Mesenchymal stem cell (in vitro differentiated cells and primary cell): ENCODE measurements at regions not wholly inside any gene's neighbourhood (a gene's known extent, or its start where the extent isn't known, plus 50 kb on each side); places are given as distances from the start of the nearest gene placed in this dataset.

Experiments used
- DNase-seq: peaks from one replicate; pipeline ENCODE4 v3.0.0-alpha.2; 2013
- H2AFZ ChIP-seq: one replicate; pipeline ENCODE4 v1.6.1; 2013; ENCODE audit warnings: low read depth, mild to moderate bottlenecking, control low read depth, inconsistent platforms, low read length, moderate library complexity
- H2AK5ac ChIP-seq: 2 replicates; pipeline ENCODE4 v1.6.1; 2013; ENCODE audit warnings: low read length, moderate library complexity, mild to moderate bottlenecking, inconsistent platforms; ENCODE audit not compliant: severe bottlenecking
- H2BK120ac ChIP-seq: one replicate; pipeline ENCODE4 v1.6.1; 2013; ENCODE audit warnings: low read depth, mild to moderate bottlenecking, inconsistent platforms, low read length, moderate library complexity
- H2BK12ac ChIP-seq, 2 experiments: one replicate each; pipeline ENCODE4 v1.6.1; 2013; ENCODE audit warnings: inconsistent platforms in 2 of 2, low read length in 2 of 2, mild to moderate bottlenecking in 2 of 2, moderate library complexity in 2 of 2, control low read depth in 1 of 2
- H2BK15ac ChIP-seq: one replicate; pipeline ENCODE4 v1.6.1; 2013; ENCODE audit warnings: mild to moderate bottlenecking, low read depth, inconsistent platforms; ENCODE audit not compliant: poor library complexity, severe bottlenecking
- H2BK5ac ChIP-seq: 2 replicates; pipeline ENCODE4 v1.6.1; 2013; ENCODE audit warnings: low read depth, mild to moderate bottlenecking, low read length, control low read depth, inconsistent platforms; ENCODE audit not compliant: poor library complexity, severe bottlenecking
- H3K14ac ChIP-seq, 2 experiments: one replicate each; pipeline ENCODE4 v1.6.1; 2013; ENCODE audit warnings: inconsistent platforms in 2 of 2, low read length in 2 of 2, control low read depth in 1 of 2, mild to moderate bottlenecking in 1 of 2, moderate library complexity in 1 of 2
- H3K18ac ChIP-seq, 2 experiments: one replicate each; pipeline ENCODE4 v1.6.1; 2013; ENCODE audit warnings: inconsistent platforms in 2 of 2, low read length in 2 of 2, control low read depth in 1 of 2, low read depth in 1 of 2, mild to moderate bottlenecking in 1 of 2
- H3K23ac ChIP-seq, 2 experiments: one replicate each; pipeline ENCODE4 v1.6.1; 2013; ENCODE audit warnings: inconsistent platforms in 2 of 2, low read length in 2 of 2, mild to moderate bottlenecking in 2 of 2, moderate library complexity in 2 of 2, control low read depth in 1 of 2
- H3K27ac ChIP-seq: 2 replicates; pipeline ENCODE4 v1.5.1; 2013; ENCODE audit warnings: mild to moderate bottlenecking, moderate library complexity, low read length, control low read depth, inconsistent platforms; ENCODE audit not compliant: poor library complexity, severe bottlenecking
- H3K27me3 ChIP-seq, 2 experiments: 2 replicates each; pipeline versions ENCODE4 v1.6.1 to v1.7.0; 2013; ENCODE audit warnings: low read length in 2 of 2, mild to moderate bottlenecking in 2 of 2, moderate library complexity in 2 of 2, control low read depth in 1 of 2, inconsistent platforms in 1 of 2; ENCODE audit not compliant: control insufficient read depth in 1 of 2, insufficient read depth in 1 of 2
- H3K36me3 ChIP-seq, 2 experiments: 2 replicates each; pipeline versions ENCODE4 v1.6.1 to v1.7.0; 2013; ENCODE audit warnings: low read length in 2 of 2, control low read depth in 1 of 2, inconsistent platforms in 1 of 2, low read depth in 1 of 2, mild to moderate bottlenecking in 1 of 2; ENCODE audit not compliant: insufficient read depth in 2 of 2, control insufficient read depth in 1 of 2
- H3K4ac ChIP-seq, 2 experiments: one replicate each; pipeline ENCODE4 v1.6.1; 2013; ENCODE audit warnings: inconsistent platforms in 2 of 2, low read length in 2 of 2, mild to moderate bottlenecking in 2 of 2, moderate library complexity in 2 of 2, control low read depth in 1 of 2, low read depth in 1 of 2
- H3K4me1 ChIP-seq: 2 replicates; pipeline ENCODE4 v1.6.1; 2013; ENCODE audit warnings: low read depth, low read length, control low read depth; ENCODE audit not compliant: control insufficient read depth, insufficient read depth
- H3K4me2 ChIP-seq: 2 replicates; pipeline ENCODE4 v1.6.1; 2013; ENCODE audit warnings: low read length, mild to moderate bottlenecking, inconsistent platforms; ENCODE audit not compliant: poor library complexity, severe bottlenecking
- H3K4me3 ChIP-seq, 2 experiments: 2 replicates each; pipeline versions ENCODE4 v1.5.1 to v1.7.0; 2013; ENCODE audit warnings: low read length in 2 of 2, mild to moderate bottlenecking in 2 of 2, control low read depth in 1 of 2, low read depth in 1 of 2; ENCODE audit not compliant: insufficient read depth in 1 of 2
- H3K79me1 ChIP-seq: replicated peaks from 2 replicates; pipeline ENCODE4 v1.6.1; 2013; ENCODE audit warnings: mild to moderate bottlenecking, control low read depth, low read length, inconsistent platforms; ENCODE audit not compliant: poor library complexity, severe bottlenecking
- H3K9ac ChIP-seq: 2 replicates; pipeline ENCODE4 v1.7.0; 2013; ENCODE audit warnings: mild to moderate bottlenecking, low read length, moderate library complexity
- H3K9me3 ChIP-seq: 2 replicates; pipeline ENCODE4 v1.7.0; 2013; ENCODE audit warnings: mild to moderate bottlenecking, low read length; ENCODE audit not compliant: control insufficient read depth
- H4K8ac ChIP-seq: one replicate; pipeline ENCODE4 v1.6.1; 2013; ENCODE audit warnings: inconsistent platforms, mild to moderate bottlenecking, low read length, moderate library complexity
- H4K91ac ChIP-seq: one replicate; pipeline ENCODE4 v1.6.1; 2013; ENCODE audit warnings: mild to moderate bottlenecking, low read length, inconsistent platforms
- WGBS: methylation state at CpG from one replicate; pipeline ENCODE4 v1.1.7; 2013; ENCODE audit warnings: mixed read lengths; 5-methylcytosine and 5-hydroxymethylcytosine counted together

DNA sequence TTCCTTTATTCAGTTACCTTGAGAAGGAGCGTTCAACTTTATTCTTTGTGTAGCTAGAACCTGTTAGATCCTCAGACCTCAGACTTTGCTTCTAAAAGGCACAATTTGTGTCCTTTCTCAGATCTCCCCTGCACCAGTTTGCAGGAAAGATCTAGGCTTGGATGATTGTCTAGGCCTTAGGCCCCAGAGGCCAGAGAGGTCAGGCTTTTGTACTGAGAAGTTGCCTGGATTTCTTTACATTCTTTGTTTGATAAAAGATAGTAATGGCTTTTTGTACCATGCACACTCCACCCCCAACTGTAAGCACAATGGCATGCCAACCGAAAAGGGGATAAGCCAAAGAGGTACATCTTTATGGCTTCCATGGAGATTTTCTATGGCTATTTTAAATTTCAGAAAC lies 719.6 kb upstream of the NR2F2 start:
- H3K36me3 ChIP-seq, result no peaks in the 10 kb centered on the region
- H3K9ac ChIP-seq, result no peak overlapping the region
- H2AK5ac ChIP-seq, result no peak overlapping the region
- H3K14ac ChIP-seq, result no peak overlapping the region
- no peaks in the 10 kb centered on the region for H3K4me1 ChIP-seq
- H3K27ac ChIP-seq, result no peak overlapping the region
- no peak overlapping the region for H2AFZ ChIP-seq
- H2BK15ac ChIP-seq, result no peak overlapping the region
- H3K4ac ChIP-seq, result no peak overlapping the region
- H2BK5ac ChIP-seq, result no peak overlapping the region
- WGBS, result 100% methylated on average over 1 of the region's 2 CpGs
- no peaks in the 10 kb centered on the region for H3K27me3 ChIP-seq
- H3K4me3 ChIP-seq, result no peak overlapping the region
- H2BK12ac ChIP-seq, result no peak overlapping the region
- H3K18ac ChIP-seq, result no peak overlapping the region
- H3K9me3 ChIP-seq, result no peaks in the 10 kb centered on the region
- H3K23ac ChIP-seq, result no peak overlapping the region
- no peak overlapping the region for H4K91ac ChIP-seq
- no peak overlapping the region for H4K8ac ChIP-seq
- H3K79me1 ChIP-seq, result no peaks in the 10 kb centered on the region
- H2BK120ac ChIP-seq, result no peak overlapping the region
- no peak overlapping the region for H3K4me2 ChIP-seq
- DNase-seq, result no peak

GRCh38 chr15:95615436-95615835 lies 715.1 kb upstream of the NR2F2 start:
- Histone ChIP-seq H3K14ac (no peak overlapping the region), H3K4me2 (no peak overlapping the region), H3K9ac (peak overlapping the region; percentile 4), H3K4me1 (no peaks in the 10 kb centered on the region), H3K18ac (no peak overlapping the region), H2BK120ac (no peak overlapping the region), H3K23ac (no peak overlapping the region), H2BK5ac (no peak overlapping the region), H4K8ac (no peak overlapping the region), H3K27ac (no peak overlapping the region), H2BK12ac (no peak overlapping the region), H3K27me3 (no peaks in the 10 kb centered on the region), H4K91ac (no peak overlapping the region), H2AFZ (no peak overlapping the region), H3K4me3 (no peak overlapping the region), H3K79me1 (no peaks in the 10 kb centered on the region), H3K36me3 (no peaks in the 10 kb centered on the region), H3K9me3 (no peaks in the 10 kb centered on the region), H2BK15ac (no peak overlapping the region), H3K4ac (no peak overlapping the region), H2AK5ac (no peak overlapping the region)
- WGBS, result 77% methylated on average over 2 of the region's 3 CpGs
- no peak for DNase-seq

DNA sequence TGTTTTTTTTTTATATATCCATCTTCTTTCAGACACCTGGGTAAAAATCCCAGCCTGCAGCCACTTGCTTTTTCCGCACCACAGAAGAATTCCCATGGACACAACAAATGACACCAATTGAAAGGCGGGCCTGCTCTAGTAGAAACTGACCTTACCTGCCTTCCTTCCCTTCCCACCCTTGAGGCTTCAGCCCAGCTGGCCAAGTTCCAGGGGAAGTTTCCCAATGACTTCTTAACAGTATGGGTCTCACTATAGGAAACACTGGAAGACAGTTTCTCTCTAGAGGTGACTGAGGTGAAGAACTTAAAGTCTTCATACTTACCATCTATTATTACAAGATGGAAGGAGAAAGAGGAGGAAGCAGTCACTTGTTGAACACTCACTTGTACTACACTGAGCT lies 714.2 kb upstream of the NR2F2 start:
- no peak overlapping the region for H4K91ac ChIP-seq

GRCh38 chr15:95620934-95621579 lies 709.4 kb upstream of the NR2F2 start:
- no peak overlapping the region for H2AK5ac ChIP-seq
- H3K4me2 ChIP-seq, result no peak overlapping the region
- no peak overlapping the region for H4K91ac ChIP-seq
- peak overlapping the region in 1 of 2 experiments; percentile 29 for H3K4me3 ChIP-seq
- H3K18ac ChIP-seq, result no peak overlapping the region
- no peak overlapping the region for H3K4ac ChIP-seq
- no peak overlapping the region for H4K8ac ChIP-seq
- no peaks in the 10 kb centered on the region for H3K79me1 ChIP-seq
- H2BK15ac ChIP-seq, result no peak overlapping the region
- H3K36me3 ChIP-seq, result no peaks in the 10 kb centered on the region
- H3K23ac ChIP-seq, result no peak overlapping the region
- no peak overlapping the region for H2BK5ac ChIP-seq
- peak overlapping the region in 1 of 2 experiments; percentile 38 for H2BK12ac ChIP-seq
- H2BK120ac ChIP-seq, result no peak overlapping the region
- DNase-seq, result peak; percentile 80
- H3K27me3 ChIP-seq, result no peaks in the 10 kb centered on the region
- H3K4me1 ChIP-seq, result no peaks in the 10 kb centered on the region
- H2AFZ ChIP-seq, result no peak overlapping the region
- H3K27ac ChIP-seq, result no peak overlapping the region
- WGBS, result no CpG with 5 or more reads among the region's 1 CpG
- no peak overlapping the region for H3K14ac ChIP-seq
- peaks cover 14% of the 10 kb centered on the region for H3K9me3 ChIP-seq
- peak overlapping the region; percentile 68 for H3K9ac ChIP-seq

More for the DNA sequence above, 714.2 kb upstream of the NR2F2 start:
- Histone ChIP-seq H3K36me3 (no peaks in the 10 kb centered on the region), H3K4me3 (no peak overlapping the region), H3K4ac (no peak overlapping the region), H3K4me2 (no peak overlapping the region), H2AK5ac (no peak overlapping the region), H4K8ac (no peak overlapping the region), H3K23ac (no peak overlapping the region), H2BK15ac (no peak overlapping the region), H3K27me3 (no peaks in the 10 kb centered on the region), H3K4me1 (no peaks in the 10 kb centered on the region), H3K27ac (no peak overlapping the region), H3K79me1 (no peaks in the 10 kb centered on the region), H2AFZ (no peak overlapping the region), H3K14ac (no peak overlapping the region), H2BK120ac (no peak overlapping the region), H2BK5ac (no peak overlapping the region), H3K18ac (no peak overlapping the region), H3K9me3 (no peaks in the 10 kb centered on the region), H3K9ac (no peak overlapping the region), H2BK12ac (no peak overlapping the region)
- WGBS, result 97% methylated on average over 2 of the region's 2 CpGs
- DNase-seq, result no peak
